Endothelial cell of umbilical vein (primary cell): ENCODE measurements at regions not wholly inside any gene's neighbourhood (a gene's known extent, or its start where the extent isn't known, plus 50 kb on each side); places are given as distances from the start of the nearest gene placed in this dataset.

Experiments used
- EZH2 ChIP-seq: IDR thresholded peaks from 2 replicates; pipeline ENCODE4 v1.6.1; 2012; ENCODE audit warnings: borderline replicate concordance, low read depth, mild to moderate bottlenecking, moderate library complexity, low read length, inconsistent platforms; ENCODE audit not compliant: severe bottlenecking
- FOS ChIP-seq: IDR thresholded peaks from 2 replicates; pipeline ENCODE4 v1.6.1; 2011; ENCODE audit warnings: mild to moderate bottlenecking, low read length, moderate library complexity, borderline replicate concordance; ENCODE audit not compliant: insufficient read depth
- GATA2 ChIP-seq: IDR thresholded peaks from 2 replicates; pipeline ENCODE4 v1.7.0; 2011; ENCODE audit warnings: low read depth, mild to moderate bottlenecking, moderate library complexity, mixed read lengths, low read length; ENCODE audit not compliant: insufficient read length, insufficient read depth
- JUN ChIP-seq: IDR thresholded peaks from 2 replicates; pipeline ENCODE4 v1.6.1; 2011; ENCODE audit warnings: borderline replicate concordance, low read depth; ENCODE audit not compliant: insufficient read length, insufficient read depth
- MAX ChIP-seq: IDR thresholded peaks from 2 replicates; pipeline ENCODE4 v1.6.1; 2011; ENCODE audit not compliant: insufficient read depth, insufficient read length
- MYC ChIP-seq: IDR thresholded peaks from one replicate; pipeline ENCODE4 v1.6.1; 2011; ENCODE audit warnings: mild to moderate bottlenecking, low read depth, low read length
- POLR2A ChIP-seq: IDR thresholded peaks from 2 replicates; pipeline ENCODE4 v1.6.1; 2012; ENCODE audit warnings: low read depth, mild to moderate bottlenecking, control low read depth, low read length
- POLR2AphosphoS5 ChIP-seq: IDR thresholded peaks from 2 replicates; pipeline ENCODE4 v1.6.1; 2012; ENCODE audit warnings: low read depth, mild to moderate bottlenecking, control low read depth, low read length, moderate library complexity; ENCODE audit not compliant: insufficient read depth
- TF ChIP-seq, protein P1 (sequence below), 2 donors: IDR thresholded peaks; 1 replicate in 1 of 2; 2 replicates in 1 of 2; pipeline ENCODE4 v1.5.1; 2011; ENCODE audit warnings: low read length in 2 of 2, mild to moderate bottlenecking in 2 of 2, moderate library complexity in 2 of 2, control low read depth in 1 of 2, inconsistent platforms in 1 of 2, low read depth in 1 of 2; ENCODE audit not compliant: insufficient read depth in 1 of 2; ENCODE audit errors: extremely low read depth in 1 of 2

DNA sequence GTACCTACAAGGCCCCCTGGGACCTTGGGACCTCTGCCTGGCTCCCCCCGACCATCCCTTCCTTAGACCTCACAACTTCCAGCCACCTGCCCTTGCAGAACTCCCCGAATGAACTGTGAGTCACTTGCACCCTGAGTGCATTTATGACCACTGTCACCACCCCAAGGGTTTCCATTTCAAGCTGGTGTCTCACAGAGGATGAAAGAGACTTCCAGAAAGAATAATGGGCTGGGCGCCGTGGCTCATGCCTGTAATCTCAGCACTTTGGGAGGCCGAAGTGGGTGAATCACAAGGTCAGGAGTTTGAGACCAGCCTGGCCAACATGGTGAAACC, 124.5 kb upstream of the CIBAR2 start:
- TF ChIP-seq POLR2AphosphoS5: no peak
- TF ChIP-seq, protein P1, sequence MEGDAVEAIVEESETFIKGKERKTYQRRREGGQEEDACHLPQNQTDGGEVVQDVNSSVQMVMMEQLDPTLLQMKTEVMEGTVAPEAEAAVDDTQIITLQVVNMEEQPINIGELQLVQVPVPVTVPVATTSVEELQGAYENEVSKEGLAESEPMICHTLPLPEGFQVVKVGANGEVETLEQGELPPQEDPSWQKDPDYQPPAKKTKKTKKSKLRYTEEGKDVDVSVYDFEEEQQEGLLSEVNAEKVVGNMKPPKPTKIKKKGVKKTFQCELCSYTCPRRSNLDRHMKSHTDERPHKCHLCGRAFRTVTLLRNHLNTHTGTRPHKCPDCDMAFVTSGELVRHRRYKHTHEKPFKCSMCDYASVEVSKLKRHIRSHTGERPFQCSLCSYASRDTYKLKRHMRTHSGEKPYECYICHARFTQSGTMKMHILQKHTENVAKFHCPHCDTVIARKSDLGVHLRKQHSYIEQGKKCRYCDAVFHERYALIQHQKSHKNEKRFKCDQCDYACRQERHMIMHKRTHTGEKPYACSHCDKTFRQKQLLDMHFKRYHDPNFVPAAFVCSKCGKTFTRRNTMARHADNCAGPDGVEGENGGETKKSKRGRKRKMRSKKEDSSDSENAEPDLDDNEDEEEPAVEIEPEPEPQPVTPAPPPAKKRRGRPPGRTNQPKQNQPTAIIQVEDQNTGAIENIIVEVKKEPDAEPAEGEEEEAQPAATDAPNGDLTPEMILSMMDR (IDR thresholded peaks at IDR 0.05; ENCODE audit: extremely low read depth in 1 of 2, insufficient read depth in 1 of 2, low read depth in 1 of 2, low read length in 2 of 2): no peak
- TF ChIP-seq EZH2: no peak
- no peak for TF ChIP-seq POLR2A
- TF ChIP-seq MYC: no peak
- TF ChIP-seq MAX: no peak
- TF ChIP-seq GATA2: no peak
- TF ChIP-seq FOS: no peak
- no peak for TF ChIP-seq JUN
